Tibial nerve (tissue), 4 donors: ENCODE measurements at regions not wholly inside any gene's neighbourhood (a gene's known extent, or its start where the extent isn't known, plus 50 kb on each side); places are given as distances from the start of the nearest gene placed in this dataset.

Source experiments
- DNase-seq, 2 donors: peaks; one replicate each; pipeline ENCODE4 v3.0.0-alpha.2; 2019; ENCODE audit warnings: low spot score in 2 of 2
- H3K27ac ChIP-seq, 4 donors: fragments of 200-600 bp; sonication (generic) in 3 of 4; one replicate each; pipeline ENCODE4 v1.5.1; 2017 to 2019; ENCODE audit warnings: mild to moderate bottlenecking in 1 of 4
- H3K27me3 ChIP-seq, 2 donors: fragments of 200-600 bp; sonication (generic) in 1 of 2; one replicate each; pipeline versions ENCODE4 v1.5.1 to v1.6.0; 2017 to 2019
- H3K36me3 ChIP-seq, 3 donors: fragments of 200-600 bp; sonication (generic); one replicate each; pipeline ENCODE4 v1.5.1; 2018 to 2019
- H3K4me1 ChIP-seq, 4 donors: fragments of 200-600 bp; sonication (generic) in 3 of 4; one replicate each; pipeline ENCODE4 v1.5.1; 2017 to 2019
- H3K4me3 ChIP-seq, 4 donors: fragments of 200-600 bp; sonication (generic) in 3 of 4; one replicate each; pipeline ENCODE4 v1.5.1; 2017 to 2019; ENCODE audit warnings: mild to moderate bottlenecking in 1 of 4, moderate library complexity in 1 of 4
- H3K9me3 ChIP-seq, 4 donors: fragments of 200-600 bp; sonication (generic) in 3 of 4; one replicate each; pipeline ENCODE4 v1.5.1; 2017 to 2019
- EP300 ChIP-seq, 2 donors: sonication (generic); formaldehyde crosslinking; IDR thresholded peaks; one replicate each; pipeline ENCODE4 v1.6.1; 2017; ENCODE audit warnings: antibody characterized with exemption in 2 of 2, mild to moderate bottlenecking in 1 of 2
- POLR2A ChIP-seq, 2 donors: fragments of 450-650 bp; IDR thresholded peaks; one replicate each; pipeline ENCODE4 v1.6.1; 2017; ENCODE audit warnings: antibody characterized with exemption in 2 of 2, mild to moderate bottlenecking in 2 of 2, moderate library complexity in 2 of 2
- WGBS, 2 donors: methylation state at CpG; one replicate each; pipeline ENCODE4 v1.1.5; 2018; 5-methylcytosine and 5-hydroxymethylcytosine counted together
- TF ChIP-seq, protein P1 (sequence below), 5 experiments: fragments of 200-600 bp in 3 of 5; fragments of 450-650 bp in 2 of 5; sonication (generic) in 3 of 5; IDR thresholded peaks; one replicate each; pipeline ENCODE4 v1.5.1; 2016 to 2019; ENCODE audit warnings: antibody characterized with exemption in 5 of 5, mild to moderate bottlenecking in 3 of 5, moderate library complexity in 2 of 5

DNA sequence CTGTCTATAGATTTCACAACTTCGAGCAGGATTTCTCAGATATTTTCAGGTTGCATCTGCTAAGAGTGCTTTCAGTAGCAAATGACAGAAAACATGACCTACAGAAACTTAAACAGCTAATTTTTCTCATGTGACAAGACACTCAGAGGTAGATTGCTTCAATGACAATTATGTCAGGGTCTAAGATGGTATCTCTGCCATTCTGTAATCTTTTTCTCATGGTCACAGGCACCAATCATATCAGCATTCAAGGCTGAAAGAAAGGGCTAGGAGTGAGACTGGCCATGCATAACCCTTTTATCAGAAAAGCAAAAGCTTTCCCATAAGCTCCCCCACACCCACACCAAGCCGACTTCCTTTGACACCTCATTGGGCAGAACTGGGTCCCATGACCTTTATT, 450.5 kb upstream of the FAR2 start:
- WGBS, 2 donors = 59 to 65% methylated on average over 2 of the region's 2 CpGs
- no peaks in the 10 kb centered on the region for H3K27me3 ChIP-seq
- no peaks in the 10 kb centered on the region for H3K36me3 ChIP-seq
- H3K9me3 ChIP-seq = peaks cover 0 to 14% (median 6%) of the 10 kb centered on the region in 4 donors
- no peak overlapping the region for H3K27ac ChIP-seq
- no peak for DNase-seq
- no peaks in the 10 kb centered on the region for H3K4me1 ChIP-seq
- TF ChIP-seq, protein P1, sequence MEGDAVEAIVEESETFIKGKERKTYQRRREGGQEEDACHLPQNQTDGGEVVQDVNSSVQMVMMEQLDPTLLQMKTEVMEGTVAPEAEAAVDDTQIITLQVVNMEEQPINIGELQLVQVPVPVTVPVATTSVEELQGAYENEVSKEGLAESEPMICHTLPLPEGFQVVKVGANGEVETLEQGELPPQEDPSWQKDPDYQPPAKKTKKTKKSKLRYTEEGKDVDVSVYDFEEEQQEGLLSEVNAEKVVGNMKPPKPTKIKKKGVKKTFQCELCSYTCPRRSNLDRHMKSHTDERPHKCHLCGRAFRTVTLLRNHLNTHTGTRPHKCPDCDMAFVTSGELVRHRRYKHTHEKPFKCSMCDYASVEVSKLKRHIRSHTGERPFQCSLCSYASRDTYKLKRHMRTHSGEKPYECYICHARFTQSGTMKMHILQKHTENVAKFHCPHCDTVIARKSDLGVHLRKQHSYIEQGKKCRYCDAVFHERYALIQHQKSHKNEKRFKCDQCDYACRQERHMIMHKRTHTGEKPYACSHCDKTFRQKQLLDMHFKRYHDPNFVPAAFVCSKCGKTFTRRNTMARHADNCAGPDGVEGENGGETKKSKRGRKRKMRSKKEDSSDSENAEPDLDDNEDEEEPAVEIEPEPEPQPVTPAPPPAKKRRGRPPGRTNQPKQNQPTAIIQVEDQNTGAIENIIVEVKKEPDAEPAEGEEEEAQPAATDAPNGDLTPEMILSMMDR (IDR thresholded peaks at IDR 0.05) = no peak
- TF ChIP-seq EP300 (IDR thresholded peaks at IDR 0.05) = no peak
- TF ChIP-seq POLR2A (IDR thresholded peaks at IDR 0.05) = no peak
- H3K4me3 ChIP-seq = no peak overlapping the region

DNA sequence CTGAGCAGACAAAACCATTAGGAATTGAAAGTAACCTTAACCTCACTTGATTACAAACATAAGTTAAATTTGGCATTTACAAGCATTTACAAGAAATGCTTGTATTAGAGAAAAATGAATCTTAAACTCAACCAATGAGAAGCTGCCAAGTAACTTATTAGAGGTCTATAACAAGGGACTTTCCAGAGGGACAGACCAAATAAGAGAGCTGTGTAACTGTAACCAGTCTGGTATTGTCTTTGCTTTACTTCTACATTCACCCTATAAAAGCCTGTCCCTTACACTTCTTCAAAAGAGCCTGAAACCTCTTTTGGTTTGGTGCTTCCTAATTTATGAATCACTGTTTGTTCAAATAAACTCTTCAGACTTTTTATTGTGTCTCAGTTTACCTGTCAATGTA, 450.0 kb upstream of the FAR2 start:
- no peak overlapping the region for H3K4me3 ChIP-seq
- H3K27me3 ChIP-seq = no peaks in the 10 kb centered on the region
- H3K4me1 ChIP-seq = no peaks in the 10 kb centered on the region
- no peak for TF ChIP-seq EP300 (IDR thresholded peaks at IDR 0.05)
- TF ChIP-seq POLR2A (IDR thresholded peaks at IDR 0.05) = no peak
- TF ChIP-seq, protein P1 (IDR thresholded peaks at IDR 0.05) = no peak
- no peak for DNase-seq
- H3K27ac ChIP-seq = no peak overlapping the region
- peaks cover 0 to 18% (median 6%) of the 10 kb centered on the region in 4 donors for H3K9me3 ChIP-seq
- H3K36me3 ChIP-seq = no peaks in the 10 kb centered on the region

DNA sequence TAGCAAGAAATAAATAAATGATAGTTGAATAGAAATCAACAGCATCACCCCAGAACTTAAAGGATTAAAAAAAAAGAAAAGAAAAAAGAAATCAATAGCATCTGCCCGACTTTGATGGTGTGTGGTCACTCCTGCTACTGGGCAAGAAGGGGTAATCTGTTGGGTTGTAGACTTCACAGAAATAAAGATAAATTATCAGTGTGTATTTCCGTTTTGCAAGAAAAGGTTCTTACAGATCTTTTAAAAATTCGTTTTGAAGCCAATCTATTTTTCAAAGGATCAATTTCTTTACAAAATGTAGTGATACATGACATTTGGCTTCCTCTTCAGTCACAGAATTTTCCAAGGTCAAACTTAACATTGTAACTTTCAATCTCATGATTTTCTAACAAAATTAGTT, 448.9 kb upstream of the FAR2 start:
- Histone ChIP-seq H3K36me3 (no peaks in the 10 kb centered on the region), H3K4me1 (no peaks in the 10 kb centered on the region), H3K9me3 (peaks cover 0 to 19% (median 6%) of the 10 kb centered on the region in 4 donors), H3K27ac (no peak overlapping the region), H3K4me3 (no peak overlapping the region), H3K27me3 (no peaks in the 10 kb centered on the region)
- WGBS, 2 donors = 81 to 84% methylated on average over 3 of the region's 3 CpGs
- TF ChIP-seq POLR2A (IDR thresholded peaks at IDR 0.05) = no peak
- TF ChIP-seq EP300 (IDR thresholded peaks at IDR 0.05) = no peak
- TF ChIP-seq, protein P1 (IDR thresholded peaks at IDR 0.05) = no peak
- DNase-seq = no peak

DNA sequence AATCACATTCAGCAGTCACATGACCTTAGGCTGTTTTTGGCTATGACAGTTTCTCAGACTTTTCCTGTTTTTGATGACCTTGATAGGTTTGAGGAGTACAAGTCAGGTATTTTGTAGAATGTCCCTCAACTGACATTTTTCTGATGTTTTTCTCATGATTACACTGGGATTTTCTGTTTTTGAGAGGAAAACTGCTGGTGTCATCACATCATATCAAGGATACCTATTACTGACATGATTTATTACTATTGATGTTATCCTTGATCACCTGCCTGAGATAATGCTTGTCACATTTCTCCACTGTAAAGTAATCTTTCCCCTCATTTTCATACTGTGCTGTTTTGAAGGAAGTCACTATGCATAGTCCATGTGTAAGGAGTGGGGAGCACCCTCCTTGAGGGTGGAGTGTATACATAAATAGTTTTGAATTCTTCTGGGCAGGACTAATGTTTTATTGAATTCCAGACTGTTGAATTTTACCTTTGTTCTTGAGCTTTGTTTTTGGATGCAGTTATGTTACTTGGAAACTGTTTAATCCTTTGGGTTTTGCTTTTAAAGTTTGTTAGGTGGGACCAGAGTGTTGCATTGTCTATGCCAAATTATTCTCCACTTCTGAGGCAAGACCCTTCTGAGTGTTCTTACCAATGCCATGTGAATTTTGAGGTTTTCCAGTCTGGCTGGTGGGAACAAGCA, 444.5 kb upstream of the FAR2 start:
- H3K27ac ChIP-seq = no peak overlapping the region
- H3K36me3 ChIP-seq = no peaks in the 10 kb centered on the region
- TF ChIP-seq EP300 (IDR thresholded peaks at IDR 0.05) = no peak
- TF ChIP-seq, protein P1 (IDR thresholded peaks at IDR 0.05) = no peak
- TF ChIP-seq POLR2A (IDR thresholded peaks at IDR 0.05) = no peak
- no peaks in the 10 kb centered on the region for H3K27me3 ChIP-seq
- peaks cover 0 to 19% (median 6%) of the 10 kb centered on the region in 4 donors for H3K9me3 ChIP-seq
- no peaks in the 10 kb centered on the region for H3K4me1 ChIP-seq
- no peak overlapping the region for H3K4me3 ChIP-seq
- DNase-seq = no peak

DNA sequence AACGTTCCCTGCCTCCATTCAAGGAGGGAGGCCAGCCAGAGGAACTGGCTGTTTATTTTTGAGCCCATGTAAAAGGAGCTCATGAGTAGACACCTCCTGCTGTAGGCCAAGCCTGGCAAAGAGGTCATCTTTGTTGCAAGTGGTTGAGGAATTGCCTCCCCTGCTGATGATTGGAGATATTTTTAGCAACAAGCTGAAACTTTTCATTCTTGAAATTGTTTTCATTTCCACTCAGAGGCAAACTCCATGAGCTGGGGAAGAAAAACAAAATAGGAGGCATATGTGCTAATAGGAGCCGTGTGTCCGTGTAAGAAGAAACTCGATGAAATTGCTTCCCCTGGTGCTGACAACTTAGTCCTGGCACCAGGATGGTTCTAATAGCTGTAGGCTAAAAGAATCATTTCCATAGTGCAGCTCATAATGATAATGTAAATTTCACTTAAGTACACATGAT, 440.1 kb upstream of the FAR2 start:
- Histone ChIP-seq H3K4me1 (no peaks in the 10 kb centered on the region), H3K27ac (peak overlapping the region in 1 of 4 donors; percentile 26), H3K9me3 (peaks cover 0 to under 1% (median 0%) of the 10 kb centered on the region in 4 donors), H3K27me3 (no peaks in the 10 kb centered on the region), H3K36me3 (no peaks in the 10 kb centered on the region), H3K4me3 (no peak overlapping the region)
- WGBS, 2 donors = 40 to 41% methylated on average over 4 of the region's 4 CpGs
- peak; percentile 11 to 13 for DNase-seq
- TF ChIP-seq POLR2A (IDR thresholded peaks at IDR 0.05) (no peak), EP300 (IDR thresholded peaks at IDR 0.05) (peak in 1 of 2 donors; percentile 42)
- TF ChIP-seq, protein P1 (IDR thresholded peaks at IDR 0.05) = no peak
